PC-9 (cell line): ENCODE measurements at regions not wholly inside any gene's neighbourhood (a gene's known extent, or its start where the extent isn't known, plus 50 kb on each side); places are given as distances from the start of the nearest gene placed in this dataset.

Experiments used
- BruUV-seq: library from RNA; stranded (reverse); fragments of 400-500 nt; replicated peaks from 2 replicates; lab custom pipeline; 2021; lab: Mats Ljungman, UMichigan
- CTCF ChIA-PET: fragments of 300-600 bp; sonication (Branson Sonifier 250); formaldehyde crosslinking; loops from one replicate; lab custom pipeline; 2022; ENCODE audit warnings: antibody characterized with exemption; lab: Charles Lee
- POLR2A ChIA-PET: fragments of 300-600 bp; sonication (Branson Sonifier 250); formaldehyde crosslinking; loops from one replicate; lab custom pipeline; 2022; ENCODE audit warnings: antibody characterized with exemption; ENCODE audit not compliant: unreplicated experiment; lab: Charles Lee
- DNase-seq, 2 experiments: peaks; one replicate each; pipeline versions ENCODE4 v3.0.0 to v3.0.0-alpha.2; 2015 to 2022; ENCODE audit warnings: mixed read lengths in 1 of 2
- H2AFZ ChIP-seq: fragments of 200-600 bp; sonication (generic); 2 replicates; pipeline ENCODE4 v1.8.1; 2017; ENCODE audit warnings: antibody characterized with exemption
- H3F3A ChIP-seq: fragments of 200-600 bp; sonication (generic); 2 replicates; pipeline ENCODE4 v1.8.1; 2017; ENCODE audit warnings: antibody characterized with exemption, mild to moderate bottlenecking, low read depth; ENCODE audit not compliant: insufficient read depth
- H3K27ac ChIP-seq: fragments of 200-600 bp; sonication (generic); 2 replicates; pipeline ENCODE4 v1.6.1; 2016; ENCODE audit warnings: mixed run types
- H3K27me3 ChIP-seq: fragments of 200-600 bp; sonication (generic); 2 replicates; pipeline ENCODE4 v1.6.1; 2016; ENCODE audit warnings: low read depth, mixed run types; ENCODE audit not compliant: insufficient read depth
- H3K36me3 ChIP-seq: fragments of 200-600 bp; sonication (generic); 2 replicates; pipeline ENCODE4 v1.6.1; 2016; ENCODE audit warnings: low read depth, mixed run types
- H3K4me1 ChIP-seq: fragments of 200-600 bp; sonication (generic); replicated peaks from 2 replicates; pipeline ENCODE4 v1.6.1; 2016; ENCODE audit warnings: mixed run types; ENCODE audit not compliant: insufficient read depth
- H3K4me2 ChIP-seq: fragments of 200-600 bp; sonication (generic); 2 replicates; pipeline ENCODE4 v1.6.1; 2017; ENCODE audit warnings: mixed run types
- H3K4me3 ChIP-seq: fragments of 200-600 bp; sonication (generic); 2 replicates; pipeline ENCODE4 v1.6.1; 2016; ENCODE audit warnings: mixed run types
- H3K79me2 ChIP-seq: fragments of 200-600 bp; sonication (generic); 2 replicates; pipeline ENCODE4 v1.6.1; 2017; ENCODE audit warnings: low read depth, mixed run types
- H3K9me2 ChIP-seq: fragments of 200-600 bp; sonication (generic); 2 replicates; pipeline ENCODE4 v1.8.1; 2017; ENCODE audit warnings: mild to moderate bottlenecking; ENCODE audit not compliant: insufficient read depth
- H3K9me3 ChIP-seq: fragments of 200-600 bp; sonication (generic); 2 replicates; pipeline ENCODE4 v1.8.1; 2016; ENCODE audit warnings: low read depth; ENCODE audit not compliant: insufficient read depth
- H4K20me1 ChIP-seq: fragments of 200-600 bp; sonication (generic); 2 replicates; pipeline ENCODE4 v1.8.1; 2017; ENCODE audit not compliant: insufficient read depth
- EZH2 ChIP-seq: fragments of 200-600 bp; sonication (generic); IDR thresholded peaks from 2 replicates; pipeline ENCODE4 v1.8.0; 2017; ENCODE audit warnings: antibody characterized with exemption, low read depth
- intact Hi-C: fragments of 100-400 bp; cut with micrococcal nuclease; formaldehyde crosslinking; loops from one replicate; pipeline ENCODE4 v1.10.0; 2022; ENCODE audit not compliant: unreplicated experiment
- TF ChIP-seq, protein P1 (sequence below): fragments of 200-600 bp; sonication (generic); conservative IDR thresholded peaks from 2 replicates; pipeline ENCODE4 v1.6.1; 2017; ENCODE audit warnings: mixed run types, antibody characterized with exemption, mild to moderate bottlenecking, moderate library complexity

DNA sequence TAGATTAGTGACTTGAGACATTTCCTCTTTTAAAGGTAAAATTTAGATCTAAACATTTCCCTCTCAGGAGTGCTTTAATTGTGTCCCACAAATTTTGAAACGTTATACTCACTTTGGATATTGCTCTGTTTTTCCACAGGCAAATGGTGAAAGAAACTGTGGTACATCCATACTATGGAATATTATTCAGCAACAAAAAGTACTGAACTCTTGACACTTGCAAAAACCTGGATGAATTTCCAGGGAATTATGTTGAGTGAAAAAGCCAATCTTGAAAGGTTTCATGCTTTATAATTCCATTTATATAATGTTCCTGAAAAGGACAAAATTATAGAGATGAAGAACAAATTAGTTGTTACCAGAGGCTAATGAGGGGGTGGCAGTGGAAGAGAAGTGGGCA is 153.3 kb upstream of the SVIL start:
- H3K27ac ChIP-seq, result no peak overlapping the region

DNA sequence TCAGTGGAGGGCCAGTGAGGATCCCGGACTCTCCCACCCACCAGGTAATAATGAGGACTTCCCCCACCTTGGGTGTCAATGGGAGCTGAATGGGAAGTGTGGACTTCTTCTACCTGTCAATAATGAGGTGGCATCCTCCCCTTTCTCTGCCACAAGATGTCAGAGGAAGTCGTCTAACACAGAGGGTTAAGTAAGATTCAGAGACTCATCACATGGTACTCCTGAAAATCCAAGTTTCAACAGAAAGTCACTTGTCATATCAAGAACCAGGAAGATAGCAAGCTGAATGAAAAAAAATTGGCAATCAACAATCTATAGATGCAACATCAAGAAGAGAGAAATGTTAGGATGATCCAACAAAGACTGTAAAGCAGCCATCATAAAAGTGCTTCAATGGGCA is 150.9 kb upstream of the SVIL start:
- no peak overlapping the region for H3K4me3 ChIP-seq
- no peaks in the 10 kb centered on the region for H4K20me1 ChIP-seq
- CTCF ChIA-PET, result no interaction called here
- DNase-seq, result no peak
- H3K9me3 ChIP-seq, result peaks cover 8% of the 10 kb centered on the region; the same call in 1 of the 2 replicates
- H3K79me2 ChIP-seq, result no peaks in the 10 kb centered on the region
- no peak overlapping the region for H3K27ac ChIP-seq
- no peaks in the 10 kb centered on the region for H3K9me2 ChIP-seq
- TF ChIP-seq EZH2, result no peak
- TF ChIP-seq, protein P1, sequence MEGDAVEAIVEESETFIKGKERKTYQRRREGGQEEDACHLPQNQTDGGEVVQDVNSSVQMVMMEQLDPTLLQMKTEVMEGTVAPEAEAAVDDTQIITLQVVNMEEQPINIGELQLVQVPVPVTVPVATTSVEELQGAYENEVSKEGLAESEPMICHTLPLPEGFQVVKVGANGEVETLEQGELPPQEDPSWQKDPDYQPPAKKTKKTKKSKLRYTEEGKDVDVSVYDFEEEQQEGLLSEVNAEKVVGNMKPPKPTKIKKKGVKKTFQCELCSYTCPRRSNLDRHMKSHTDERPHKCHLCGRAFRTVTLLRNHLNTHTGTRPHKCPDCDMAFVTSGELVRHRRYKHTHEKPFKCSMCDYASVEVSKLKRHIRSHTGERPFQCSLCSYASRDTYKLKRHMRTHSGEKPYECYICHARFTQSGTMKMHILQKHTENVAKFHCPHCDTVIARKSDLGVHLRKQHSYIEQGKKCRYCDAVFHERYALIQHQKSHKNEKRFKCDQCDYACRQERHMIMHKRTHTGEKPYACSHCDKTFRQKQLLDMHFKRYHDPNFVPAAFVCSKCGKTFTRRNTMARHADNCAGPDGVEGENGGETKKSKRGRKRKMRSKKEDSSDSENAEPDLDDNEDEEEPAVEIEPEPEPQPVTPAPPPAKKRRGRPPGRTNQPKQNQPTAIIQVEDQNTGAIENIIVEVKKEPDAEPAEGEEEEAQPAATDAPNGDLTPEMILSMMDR, result no peak
- no peaks in the 10 kb centered on the region for H3K36me3 ChIP-seq
- no peak overlapping the region for H3K4me2 ChIP-seq
- no TSS peak for BruUV-seq
- POLR2A ChIA-PET, result interaction anchor here (0.5 kb wide), 1 partner anchor 319 kb away, joined by 4 read pairs; no protein-coding TSS in a partner anchor
- no peak overlapping the region for H2AFZ ChIP-seq
- no peaks in the 10 kb centered on the region for H3K27me3 ChIP-seq
- peaks cover 30% of the 10 kb centered on the region for H3K4me1 ChIP-seq
- intact Hi-C loops, result loop anchor here (2.0 kb wide), 1 partner anchor 73 kb away; no protein-coding TSS in a partner anchor
- H3F3A ChIP-seq, result peaks cover 9% of the 10 kb centered on the region; the same call in 1 of the 2 replicates

More for the DNA sequence above, 153.3 kb upstream of the SVIL start:
- H2AFZ ChIP-seq, result no peak overlapping the region
- H3K9me3 ChIP-seq, result peaks cover 8% of the 10 kb centered on the region; the same call in 1 of the 2 replicates
- H3K9me2 ChIP-seq, result no peaks in the 10 kb centered on the region
- intact Hi-C loops, result no loop called here
- H3F3A ChIP-seq, result peaks cover 9% of the 10 kb centered on the region; the same call in 1 of the 2 replicates
- H3K36me3 ChIP-seq, result no peaks in the 10 kb centered on the region
- H4K20me1 ChIP-seq, result no peaks in the 10 kb centered on the region
- H3K4me2 ChIP-seq, result no peak overlapping the region
- H3K4me1 ChIP-seq, result peaks cover 23% of the 10 kb centered on the region
- H3K4me3 ChIP-seq, result no peak overlapping the region
- ChIA-PET CTCF (no interaction called here), POLR2A (no interaction called here)
- H3K79me2 ChIP-seq, result no peaks in the 10 kb centered on the region
- no TSS peak for BruUV-seq
- TF ChIP-seq, protein P1, result no peak
- no peak for TF ChIP-seq EZH2
- no peak for DNase-seq
- H3K27me3 ChIP-seq, result no peaks in the 10 kb centered on the region

DNA sequence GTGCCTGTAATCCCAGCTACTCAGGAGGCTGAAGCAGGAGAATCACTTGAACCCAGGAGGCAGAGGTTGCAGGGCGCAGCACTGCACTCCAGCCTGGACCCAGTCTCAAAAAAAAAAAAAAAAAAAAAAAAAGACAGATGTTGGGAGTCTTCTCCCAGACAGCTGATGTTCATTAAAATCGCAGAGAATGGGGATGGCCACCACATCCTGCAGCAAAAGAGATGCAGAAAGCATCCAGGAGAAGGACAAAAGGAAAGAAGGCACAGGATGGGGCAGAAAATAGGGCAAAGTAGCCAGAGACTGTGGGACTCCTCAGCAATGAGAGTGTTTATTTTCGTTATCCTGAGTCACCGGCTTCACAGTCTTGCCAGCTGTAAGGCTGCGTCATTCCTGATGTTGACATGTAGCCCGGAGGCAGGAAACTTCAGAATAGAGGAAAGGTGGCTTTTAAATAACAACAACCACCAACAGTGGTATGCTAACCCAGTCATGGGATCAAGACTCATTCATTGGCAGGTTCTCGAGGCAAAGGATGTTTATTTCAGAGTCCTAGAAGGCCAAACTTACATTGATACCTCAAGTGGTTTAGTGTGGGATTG is 149.5 kb upstream of the SVIL start:
- Histone ChIP-seq H3K9me3 (peaks cover 8% of the 10 kb centered on the region; the same call in 1 of the 2 replicates), H3K4me2 (0 out of 2 replicates have a peak overlapping the region, but pooled peaks have one; percentile 13), H3K27me3 (no peaks in the 10 kb centered on the region), H3K79me2 (no peaks in the 10 kb centered on the region), H3K36me3 (no peaks in the 10 kb centered on the region), H3K9me2 (no peaks in the 10 kb centered on the region), H3F3A (peaks cover 9% of the 10 kb centered on the region; the same call in 1 of the 2 replicates), H3K4me3 (no peak overlapping the region), H4K20me1 (no peaks in the 10 kb centered on the region), H2AFZ (no peak overlapping the region), H3K4me1 (peaks cover 30% of the 10 kb centered on the region), H3K27ac (peak overlapping the region; percentile 86)
- CTCF ChIA-PET, result no interaction called here
- peak; percentile 76 to 95 for DNase-seq
- no TSS peak for BruUV-seq
- no peak for TF ChIP-seq EZH2
- TF ChIP-seq, protein P1, result no peak
- POLR2A ChIA-PET, result interaction anchor here (0.7 kb wide), 1 partner anchor 165 kb away, joined by 18 read pairs; no protein-coding TSS in a partner anchor
- intact Hi-C loops, result loop anchor here (1.0 to 2.0 kb wide), 4 partner anchors 20 to 71 kb away; no protein-coding TSS in a partner anchor
